NB4 (cell line): ENCODE measurements at regions not wholly inside any gene's neighbourhood (a gene's known extent, or its start where the extent isn't known, plus 50 kb on each side); places are given as distances from the start of the nearest gene placed in this dataset.

Experiments used
- DNase-seq: peaks from one replicate; pipeline ENCODE4 v3.0.0; 2010; ENCODE audit warnings: low read depth
- H3K4me3 ChIP-seq: one replicate; pipeline ENCODE4 v1.5.1; 2011; ENCODE audit warnings: mild to moderate bottlenecking, low read depth, low read length, moderate library complexity
- MYC ChIP-seq: IDR thresholded peaks from 2 replicates; pipeline ENCODE4 v1.6.1; 2011; ENCODE audit warnings: low read depth, low read length
- POLR2A ChIP-seq: IDR thresholded peaks from 2 replicates; pipeline ENCODE4 v1.6.1; 2011; ENCODE audit warnings: mild to moderate bottlenecking; ENCODE audit not compliant: insufficient read length; ENCODE audit errors: extremely low read depth
- TF ChIP-seq, protein P1 (sequence below): IDR thresholded peaks from one replicate; pipeline ENCODE4 v1.5.1; 2012; ENCODE audit warnings: low read depth, low read length
- TF ChIP-seq, protein P2 (sequence below): IDR thresholded peaks from 2 replicates; pipeline ENCODE4 v1.6.1; 2011; ENCODE audit warnings: low read depth, low read length

DNA sequence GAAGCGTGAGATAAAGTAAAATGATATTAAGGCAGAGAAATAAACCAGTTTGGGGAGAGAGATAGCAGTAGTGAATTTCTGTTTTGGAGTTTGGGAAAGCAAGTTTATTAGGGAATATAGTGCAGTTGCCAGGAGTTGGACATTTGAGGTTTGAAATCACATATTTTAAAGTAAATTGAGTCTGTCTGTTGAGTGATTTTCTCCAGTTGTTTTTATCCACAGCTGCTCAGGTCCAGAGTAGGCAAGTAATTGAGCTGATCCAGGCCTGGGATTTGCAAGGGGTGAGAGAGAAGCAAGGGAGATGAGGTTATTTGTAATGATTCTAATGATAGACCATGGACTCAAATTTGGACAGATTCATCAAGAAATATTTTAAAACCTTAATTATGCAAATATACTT, 481.9 kb downstream of the UTRN start:
- no peak for DNase-seq
- no peak for TF ChIP-seq POLR2A
- TF ChIP-seq, protein P1, sequence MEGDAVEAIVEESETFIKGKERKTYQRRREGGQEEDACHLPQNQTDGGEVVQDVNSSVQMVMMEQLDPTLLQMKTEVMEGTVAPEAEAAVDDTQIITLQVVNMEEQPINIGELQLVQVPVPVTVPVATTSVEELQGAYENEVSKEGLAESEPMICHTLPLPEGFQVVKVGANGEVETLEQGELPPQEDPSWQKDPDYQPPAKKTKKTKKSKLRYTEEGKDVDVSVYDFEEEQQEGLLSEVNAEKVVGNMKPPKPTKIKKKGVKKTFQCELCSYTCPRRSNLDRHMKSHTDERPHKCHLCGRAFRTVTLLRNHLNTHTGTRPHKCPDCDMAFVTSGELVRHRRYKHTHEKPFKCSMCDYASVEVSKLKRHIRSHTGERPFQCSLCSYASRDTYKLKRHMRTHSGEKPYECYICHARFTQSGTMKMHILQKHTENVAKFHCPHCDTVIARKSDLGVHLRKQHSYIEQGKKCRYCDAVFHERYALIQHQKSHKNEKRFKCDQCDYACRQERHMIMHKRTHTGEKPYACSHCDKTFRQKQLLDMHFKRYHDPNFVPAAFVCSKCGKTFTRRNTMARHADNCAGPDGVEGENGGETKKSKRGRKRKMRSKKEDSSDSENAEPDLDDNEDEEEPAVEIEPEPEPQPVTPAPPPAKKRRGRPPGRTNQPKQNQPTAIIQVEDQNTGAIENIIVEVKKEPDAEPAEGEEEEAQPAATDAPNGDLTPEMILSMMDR, result no peak
- TF ChIP-seq, protein P2, sequence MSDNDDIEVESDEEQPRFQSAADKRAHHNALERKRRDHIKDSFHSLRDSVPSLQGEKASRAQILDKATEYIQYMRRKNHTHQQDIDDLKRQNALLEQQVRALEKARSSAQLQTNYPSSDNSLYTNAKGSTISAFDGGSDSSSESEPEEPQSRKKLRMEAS, result no peak
- TF ChIP-seq MYC, result no peak
- H3K4me3 ChIP-seq, result no peak overlapping the region

- TF ChIP-seq, protein P2, result no peak
- TF ChIP-seq, protein P1, result no peak
- TF ChIP-seq POLR2A (no peak), MYC (no peak)
- DNase-seq, result no peak
Measured at GRCh38 chr6:144768551-144769075, 483.5 kb downstream of the UTRN start.

GRCh38 chr6:144769142-144769541, 484.0 kb downstream of the UTRN start:
- DNase-seq, result no peak
- TF ChIP-seq, protein P1, result no peak
- TF ChIP-seq MYC (no peak), POLR2A (no peak)
- TF ChIP-seq, protein P2, result no peak
- no peak overlapping the region for H3K4me3 ChIP-seq

More at GRCh38 chr6:144768551-144769075, 483.5 kb downstream of the UTRN start:
- no peak overlapping the region for H3K4me3 ChIP-seq

GRCh38 chr6:144776031-144776819, 491.1 kb downstream of the UTRN start:
- no peak for DNase-seq
- TF ChIP-seq MYC (no peak), POLR2A (no peak)
- TF ChIP-seq, protein P2, result no peak
- TF ChIP-seq, protein P1, result no peak
- H3K4me3 ChIP-seq, result no peak overlapping the region

GRCh38 chr6:144777249-144777648, 492.1 kb downstream of the UTRN start:
- no peak for DNase-seq
- H3K4me3 ChIP-seq, result no peak overlapping the region
- TF ChIP-seq, protein P1, result no peak
- TF ChIP-seq, protein P2, result no peak
- TF ChIP-seq POLR2A (no peak), MYC (no peak)
